ENCODE measurements at regions not wholly inside any gene's neighbourhood (a gene's known extent, or its start where the extent isn't known, plus 50 kb on each side); places are given as distances from the start of the nearest gene placed in this dataset.

DNA sequence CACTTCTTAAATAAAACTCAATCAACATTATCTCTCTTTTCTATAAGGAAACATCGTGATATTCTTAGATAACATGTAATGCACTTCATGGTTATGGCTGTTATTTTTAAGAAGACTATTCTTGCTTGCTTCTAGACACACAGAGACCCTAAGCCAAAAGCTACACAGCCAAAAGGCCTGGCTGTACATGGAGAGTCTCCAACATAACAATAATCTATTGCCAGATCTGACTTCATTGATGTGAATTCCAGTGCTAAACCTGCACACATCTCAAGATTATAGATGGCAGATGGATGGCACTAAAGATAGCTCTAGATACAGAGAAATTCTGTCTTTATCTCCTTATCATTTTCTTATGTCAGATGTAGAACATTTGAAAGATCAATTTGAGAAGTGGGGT is 811.6 kb upstream of the ZNF608 start:
- DNase-seq (ENCODE audit: low read depth) = no peak
- H3K4me3 ChIP-seq (ENCODE audit: low read depth, low read length) = no peak overlapping the region
- no peak for TF ChIP-seq CTCF (conservative IDR thresholded peaks at IDR 0.05; ENCODE audit: low read depth, low read length)

GRCh38 chr5:125558466-125558865 is 812.0 kb upstream of the ZNF608 start:
- DNase-seq (ENCODE audit: low read depth) = no peak
- no peak overlapping the region for H3K4me3 ChIP-seq (ENCODE audit: low read depth, low read length)
- TF ChIP-seq CTCF (conservative IDR thresholded peaks at IDR 0.05; ENCODE audit: low read depth, low read length) = no peak

DNA sequence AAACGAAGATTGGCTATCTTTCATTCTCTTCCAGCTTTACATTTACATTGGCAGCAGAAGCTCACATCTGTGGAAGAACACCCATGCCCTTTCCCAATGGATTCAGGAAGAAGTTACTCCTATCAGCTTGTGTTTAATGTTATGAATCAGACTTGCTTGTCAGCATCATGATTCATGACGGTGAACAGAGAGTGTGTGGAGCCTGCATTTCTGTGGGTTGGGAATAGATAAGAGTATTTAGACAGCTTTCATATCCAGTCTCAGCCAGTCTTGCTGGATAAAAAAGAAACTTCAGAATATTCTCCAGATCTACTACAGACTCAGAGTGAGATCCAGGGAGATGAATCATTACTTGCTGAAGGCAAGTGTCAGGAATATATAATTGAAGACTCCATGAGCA is 812.9 kb upstream of the ZNF608 start:
- H3K4me3 ChIP-seq (ENCODE audit: low read depth, low read length) = no peak overlapping the region
- DNase-seq (ENCODE audit: low read depth) = peak; percentile 13
- TF ChIP-seq CTCF (conservative IDR thresholded peaks at IDR 0.05; ENCODE audit: low read depth, low read length) = no peak

GRCh38 chr5:125560476-125561225 is 814.2 kb upstream of the ZNF608 start:
- no peak for DNase-seq (ENCODE audit: low read depth)
- H3K4me3 ChIP-seq (ENCODE audit: low read depth, low read length) = no peak overlapping the region
- TF ChIP-seq CTCF (conservative IDR thresholded peaks at IDR 0.05; ENCODE audit: low read depth, low read length) = no peak

DNA sequence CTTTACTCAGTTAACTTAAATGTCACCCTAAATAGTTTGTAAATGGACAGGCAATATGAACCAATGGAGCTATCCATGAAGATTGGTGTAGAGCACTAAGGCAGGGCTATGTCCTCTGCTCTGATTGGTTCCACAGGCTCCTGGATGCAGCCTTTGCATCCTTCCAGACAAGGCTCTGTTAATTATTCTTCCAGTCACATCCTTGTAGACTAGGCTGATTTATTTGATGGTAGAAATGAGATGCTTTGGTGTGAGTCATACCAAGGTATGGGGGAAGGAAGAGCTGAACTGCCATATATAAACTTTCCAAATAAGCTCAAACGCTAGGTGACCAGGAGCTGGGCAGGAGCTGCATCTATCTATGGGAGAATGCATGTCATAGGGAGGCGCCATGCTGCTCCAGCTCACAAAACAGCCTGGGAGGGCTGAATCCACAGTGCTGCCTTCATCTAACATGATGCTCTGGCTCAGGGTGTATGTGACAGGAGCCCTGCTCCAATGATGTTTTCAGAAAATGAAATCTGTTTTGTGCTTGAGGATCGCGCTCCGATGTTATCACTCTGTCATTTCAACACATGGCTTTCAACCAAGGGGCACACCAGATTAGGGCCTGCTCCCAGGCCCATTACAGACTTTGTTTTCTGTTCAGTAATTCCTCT is 818.0 kb upstream of the ZNF608 start:
- TF ChIP-seq CTCF (conservative IDR thresholded peaks at IDR 0.05; ENCODE audit: low read depth, low read length) = no peak
- no peak for DNase-seq (ENCODE audit: low read depth)
- H3K4me3 ChIP-seq (ENCODE audit: low read depth, low read length) = no peak overlapping the region

GRCh38 chr5:125574491-125575044 is 828.1 kb upstream of the ZNF608 start:
- no peak for DNase-seq (ENCODE audit: low read depth)
- TF ChIP-seq CTCF (conservative IDR thresholded peaks at IDR 0.05; ENCODE audit: low read depth, low read length) = no peak
- H3K4me3 ChIP-seq (ENCODE audit: low read depth, low read length) = no peak overlapping the region
